Tongue (tissue), 1 donor: ENCODE measurements at regions not wholly inside any gene's neighbourhood (a gene's known extent, or its start where the extent isn't known, plus 50 kb on each side); places are given as distances from the start of the nearest gene placed in this dataset.

Source experiments
- DNase-seq: peaks from one replicate; pipeline ENCODE4 v3.0.0-alpha.2; 2015

DNA sequence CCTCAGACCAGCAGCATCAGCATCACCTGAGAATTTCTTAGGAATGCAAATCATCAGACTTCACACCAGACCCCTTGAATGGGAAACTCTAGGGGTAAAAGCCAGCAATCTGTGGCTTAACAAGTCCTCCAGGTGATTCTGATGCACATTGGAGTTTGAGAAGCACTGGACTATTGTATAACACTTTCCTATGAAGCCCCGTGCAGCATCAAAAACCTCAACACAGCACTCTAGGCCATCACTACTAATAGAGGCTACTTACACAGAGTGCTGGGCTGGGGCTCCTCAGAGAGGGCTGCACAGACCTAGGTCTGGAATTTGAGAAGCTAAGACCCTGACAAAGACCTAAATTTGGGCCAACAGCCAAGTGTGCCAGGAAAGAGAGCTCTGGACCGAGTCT lies 95.7 kb upstream of the ARAP3 start:
- no peak for DNase-seq

DNA sequence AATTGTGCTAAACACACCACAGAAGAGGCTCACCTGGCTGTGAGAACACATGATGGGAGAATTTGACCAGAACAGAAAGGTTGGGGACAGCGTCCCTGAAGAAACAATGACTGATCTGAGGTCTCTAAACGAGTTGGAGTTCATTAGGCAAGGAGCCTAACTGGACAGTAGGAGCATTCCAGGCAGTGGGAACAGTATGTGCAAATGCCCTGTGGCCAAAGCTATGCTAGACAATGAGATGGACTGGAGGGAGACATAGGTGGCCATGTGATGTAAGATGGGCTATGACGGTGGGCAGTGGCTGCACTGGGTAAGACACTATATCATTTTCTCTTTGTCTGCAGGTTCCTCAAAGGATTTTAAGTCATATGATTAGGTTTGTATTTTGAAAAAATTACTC lies 95.1 kb upstream of the ARAP3 start:
- DNase-seq = no peak

DNA sequence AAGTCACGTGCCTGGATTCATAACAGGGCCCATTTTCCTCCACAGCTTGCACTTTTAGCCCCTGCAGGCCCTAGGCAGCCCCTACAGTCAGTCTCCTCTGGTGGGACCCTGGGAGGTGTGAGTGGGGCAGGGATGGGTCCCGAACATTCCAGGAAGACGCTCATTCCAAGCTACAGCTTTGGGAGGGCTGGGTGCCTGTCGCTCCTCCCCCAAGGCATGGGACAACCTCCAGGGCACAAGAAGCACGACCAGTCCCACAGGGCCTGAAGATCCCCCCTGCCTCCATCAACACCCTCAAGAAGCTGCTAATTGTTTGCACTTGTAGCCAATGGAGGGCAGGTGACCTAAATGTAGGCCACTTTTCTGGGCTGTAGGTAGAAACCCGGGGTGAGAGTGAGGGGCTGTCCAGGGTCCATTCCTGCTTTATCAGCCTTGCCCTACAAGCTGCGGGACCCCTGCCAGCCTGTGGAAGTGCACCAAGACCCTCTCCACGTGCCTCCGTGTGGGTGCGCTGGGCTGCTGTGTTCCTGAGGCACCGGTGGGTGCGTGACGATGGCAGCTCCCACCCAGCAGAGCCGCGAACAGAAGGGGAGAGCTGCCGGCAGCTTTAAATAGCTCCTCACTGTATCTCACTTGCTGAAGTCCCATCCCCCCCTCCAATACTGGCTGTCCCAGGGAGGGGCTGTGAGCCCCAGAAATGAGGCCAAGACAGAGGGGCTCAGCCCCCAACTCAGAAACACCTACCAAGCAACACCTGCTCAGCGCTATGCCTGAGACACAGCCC lies 91.9 kb upstream of the ARAP3 start:
- no peak for DNase-seq

DNA sequence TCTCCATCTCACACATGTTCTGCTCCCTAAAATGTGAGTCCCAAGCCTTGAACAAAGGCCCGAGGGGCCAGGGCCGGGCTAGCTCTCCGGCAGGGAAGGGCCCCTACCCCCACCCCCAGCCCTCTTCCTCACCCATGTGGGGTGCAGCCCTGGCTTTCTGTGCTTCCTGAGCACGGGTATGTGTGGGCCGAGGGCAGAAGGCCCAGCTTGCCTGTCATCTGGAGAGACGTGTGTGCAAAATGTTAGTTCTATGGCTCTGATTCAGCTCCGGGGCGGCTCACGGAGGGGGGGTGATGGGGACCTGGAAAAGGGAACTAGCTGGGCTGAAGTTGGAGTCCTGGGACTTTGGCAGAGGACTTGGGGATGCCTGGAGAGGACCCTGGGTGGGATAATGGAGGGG lies 90.3 kb upstream of the ARAP3 start:
- DNase-seq = no peak

DNA sequence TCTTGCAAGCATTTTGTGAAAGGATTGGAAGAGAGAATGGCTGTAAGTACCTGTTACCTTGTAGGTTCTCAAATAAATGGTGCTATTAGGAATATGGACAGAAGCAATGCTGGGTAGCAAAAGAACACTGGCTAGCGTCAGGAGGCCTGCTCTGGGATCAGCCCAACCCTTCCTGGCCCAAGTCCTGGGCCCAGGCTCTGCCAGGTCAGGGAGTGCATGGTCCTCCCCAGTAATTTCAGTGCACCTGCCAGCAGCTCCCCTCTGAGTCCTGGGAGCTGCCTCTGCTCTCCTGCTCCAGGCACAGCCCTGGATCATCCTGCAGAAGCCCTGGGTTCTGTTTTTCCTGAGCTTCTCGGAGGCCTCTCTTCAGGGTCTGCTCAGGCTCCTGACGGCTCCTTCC lies 89.5 kb upstream of the ARAP3 start:
- DNase-seq = no peak

DNA sequence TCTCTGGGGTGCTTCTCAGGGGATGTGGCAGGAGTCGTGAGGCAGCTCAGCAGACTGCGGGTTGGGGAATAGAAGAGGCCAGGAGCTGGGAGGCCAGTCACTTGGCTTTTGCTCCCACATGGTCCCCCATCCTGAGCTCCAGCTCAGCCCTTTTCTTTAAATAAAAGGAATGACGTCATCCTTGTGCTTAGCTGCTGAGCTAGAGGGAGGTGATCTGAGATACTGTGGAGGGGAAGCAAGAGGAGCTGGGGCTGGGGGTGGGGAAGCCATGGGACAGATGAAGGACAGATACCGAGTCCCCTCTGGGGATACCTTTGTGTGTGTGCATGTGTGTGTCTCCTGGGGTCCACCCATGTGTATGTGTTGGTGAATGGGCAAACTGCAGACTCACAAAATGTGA lies 89.0 kb upstream of the ARAP3 start:
- DNase-seq = no peak

DNA sequence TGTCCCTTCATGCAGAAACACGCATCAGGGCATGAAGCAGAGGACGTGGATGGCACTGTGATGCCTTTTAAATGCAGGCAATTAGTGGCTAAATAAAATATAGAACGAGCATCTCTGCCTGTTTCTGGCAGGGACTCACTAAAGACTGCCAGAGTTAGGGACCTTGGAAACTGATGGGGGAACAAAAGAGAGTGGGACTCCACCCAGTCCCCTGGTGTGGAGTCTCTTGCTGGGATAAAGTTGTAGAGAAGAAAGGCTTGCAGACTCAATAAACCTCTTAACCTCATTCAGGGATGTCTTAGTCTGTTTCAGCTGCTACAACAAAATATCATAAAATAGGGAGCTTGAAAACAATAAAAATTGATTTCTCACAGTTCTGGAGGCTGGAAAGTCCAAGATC lies 87.6 kb upstream of the ARAP3 start:
- DNase-seq = no peak

DNA sequence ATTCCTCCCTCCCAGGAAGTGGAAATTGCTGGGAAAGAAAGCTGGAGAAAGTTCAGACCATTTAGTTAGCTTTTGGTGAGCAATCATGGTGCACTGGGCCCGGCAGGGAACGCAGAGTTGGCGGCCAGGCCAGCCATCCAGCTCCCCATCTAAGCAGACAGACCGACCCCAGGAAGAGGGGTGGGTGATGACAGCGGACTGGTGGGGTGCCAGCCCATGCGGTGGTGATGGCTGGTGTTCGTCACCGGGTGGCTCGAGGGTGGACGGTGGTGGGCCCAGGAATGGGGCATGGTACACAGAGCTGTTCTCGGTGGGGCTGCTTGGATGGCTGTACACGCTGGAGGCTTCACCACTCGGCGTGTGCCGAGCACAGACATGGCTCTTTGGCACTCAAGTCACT lies 85.6 kb upstream of the ARAP3 start:
- DNase-seq = no peak

DNA sequence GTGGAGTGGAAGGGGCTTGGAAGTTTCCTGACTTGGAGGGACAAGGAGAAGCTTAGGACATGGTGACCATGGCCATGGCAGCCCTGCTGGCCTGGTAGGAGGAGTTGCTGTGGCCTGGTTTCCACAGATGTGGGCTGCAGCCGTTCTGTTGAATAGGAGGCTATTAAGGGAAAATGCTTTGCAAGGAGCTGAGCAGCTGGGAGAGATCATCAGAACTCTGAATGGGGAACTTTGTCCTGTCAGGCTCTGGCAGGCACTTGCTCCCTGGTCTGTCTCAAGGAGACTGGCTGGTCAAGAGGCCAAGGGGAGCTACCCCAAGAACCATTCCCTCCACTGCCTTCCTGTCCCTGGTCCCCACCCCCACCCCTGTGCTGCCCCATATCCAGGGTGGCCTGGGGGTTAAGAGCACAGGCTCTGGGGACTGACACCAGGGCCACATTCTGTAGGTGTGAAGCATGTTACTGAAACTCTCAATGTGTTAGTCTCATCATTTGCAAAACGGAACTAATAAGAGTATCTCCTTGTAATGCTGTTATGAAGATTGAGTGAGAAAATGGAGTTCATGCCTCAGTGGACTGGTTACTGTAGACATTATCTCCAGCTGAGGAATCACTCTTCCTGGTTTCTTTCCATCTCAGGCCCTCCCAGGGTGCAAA lies 84.0 kb upstream of the ARAP3 start:
- no peak for DNase-seq

DNA sequence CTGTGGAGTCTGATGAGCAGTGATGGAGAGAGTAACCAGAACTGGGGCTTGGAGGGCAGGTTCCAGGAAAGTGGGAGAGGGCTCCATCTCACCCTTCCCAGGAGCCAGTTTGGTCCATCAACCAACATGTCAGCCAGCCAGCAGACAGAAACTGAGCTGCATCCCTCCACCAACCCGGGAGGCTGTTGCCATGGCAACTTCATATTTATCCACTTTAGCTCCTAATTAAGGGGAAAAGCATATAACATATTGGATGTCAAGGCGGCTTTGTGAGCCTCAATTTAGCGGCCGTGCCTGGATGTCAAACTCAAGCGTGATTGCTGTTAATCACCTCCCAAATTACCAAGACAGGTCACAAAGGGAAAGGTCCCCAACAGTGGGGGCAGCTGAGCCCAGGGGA lies 81.5 kb upstream of the ARAP3 start:
- DNase-seq = no peak

DNA sequence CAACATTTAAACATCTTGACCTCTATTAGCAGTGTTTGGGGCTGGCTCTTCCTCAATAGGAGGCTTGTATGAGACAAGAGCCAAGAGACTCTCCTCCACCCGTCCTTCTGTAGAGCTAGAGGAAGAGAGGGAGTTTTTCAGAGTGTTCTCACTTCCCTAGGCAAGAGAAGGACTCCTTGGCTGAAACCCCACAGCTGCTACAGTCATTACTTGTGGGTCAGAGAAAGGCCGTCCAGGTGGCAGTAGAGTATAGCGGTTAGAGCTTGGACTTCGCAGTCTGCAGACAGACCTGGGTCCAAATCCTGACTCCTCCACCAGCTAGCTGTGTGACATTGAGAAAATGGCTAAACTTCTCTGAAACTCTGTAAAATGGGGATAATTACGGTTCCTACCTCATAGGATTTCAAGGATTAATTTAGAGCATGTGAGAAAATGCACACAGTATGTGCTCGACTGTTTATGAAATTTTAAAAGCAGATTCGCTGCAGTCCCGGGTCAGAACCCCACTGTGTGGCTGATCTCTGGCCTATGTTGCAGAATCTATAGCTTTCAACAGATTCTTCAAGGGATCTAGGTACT lies 80.8 kb upstream of the ARAP3 start:
- no peak for DNase-seq

DNA sequence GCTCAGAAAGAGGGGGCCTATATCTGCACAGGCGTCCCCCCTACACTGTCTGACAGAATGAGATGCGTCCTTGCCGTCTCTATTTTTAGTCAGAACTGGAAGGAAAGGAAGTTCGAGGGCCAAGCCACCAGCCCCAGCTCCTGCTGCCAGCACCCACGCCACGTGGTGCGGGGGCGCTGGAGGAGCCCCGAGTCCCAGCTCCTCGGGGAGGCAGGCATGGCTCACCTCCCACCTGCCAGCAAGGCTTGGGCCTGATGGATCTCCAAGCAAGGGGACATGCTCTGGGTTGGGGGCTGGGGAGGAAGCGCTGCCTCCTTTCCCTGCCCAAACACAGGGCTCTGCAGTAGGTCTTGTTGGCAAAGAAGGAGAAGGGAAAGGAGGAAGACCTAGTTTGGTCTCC lies 80.3 kb upstream of the ARAP3 start:
- no peak for DNase-seq

DNA sequence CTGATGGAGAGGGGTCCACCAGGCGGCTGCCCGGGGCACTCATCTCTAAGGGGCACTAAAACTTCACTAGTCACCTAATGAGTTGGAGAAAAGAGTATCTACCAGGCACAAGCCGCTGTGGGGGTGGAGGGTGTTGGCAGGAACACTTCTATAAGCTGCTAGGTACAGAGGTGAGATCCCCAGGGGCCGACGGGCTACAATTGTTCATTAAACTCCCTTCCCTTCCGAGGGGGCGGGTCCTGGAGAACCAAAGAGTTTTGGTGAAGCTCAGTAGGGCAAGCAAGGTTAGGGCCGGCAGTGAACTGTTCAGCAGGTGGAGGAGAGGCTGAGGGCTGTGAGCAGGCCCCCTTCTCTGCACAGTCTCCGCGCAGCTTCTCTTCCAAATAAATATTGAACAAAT lies 78.7 kb upstream of the ARAP3 start:
- DNase-seq = no peak

DNA sequence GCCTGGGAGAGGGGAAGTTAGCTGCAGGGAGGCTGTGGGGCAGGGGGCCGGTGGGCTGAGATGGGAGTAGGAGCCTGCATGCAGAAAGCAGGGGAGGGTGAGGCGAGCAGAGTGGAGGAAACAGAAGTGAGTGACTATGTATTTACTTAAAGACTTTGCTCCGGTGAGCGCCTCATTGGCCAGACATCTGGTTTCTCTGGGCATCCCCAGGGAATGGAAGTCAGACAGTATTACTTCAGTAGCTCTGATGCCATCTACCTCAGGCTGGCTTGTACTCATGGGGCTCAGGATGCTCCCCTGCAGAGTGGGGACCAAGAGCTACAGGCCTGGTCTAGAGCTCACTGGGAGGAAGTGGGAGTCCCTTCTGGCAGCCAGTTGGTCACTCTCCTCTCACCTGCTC lies 78.2 kb upstream of the ARAP3 start:
- no peak for DNase-seq

DNA sequence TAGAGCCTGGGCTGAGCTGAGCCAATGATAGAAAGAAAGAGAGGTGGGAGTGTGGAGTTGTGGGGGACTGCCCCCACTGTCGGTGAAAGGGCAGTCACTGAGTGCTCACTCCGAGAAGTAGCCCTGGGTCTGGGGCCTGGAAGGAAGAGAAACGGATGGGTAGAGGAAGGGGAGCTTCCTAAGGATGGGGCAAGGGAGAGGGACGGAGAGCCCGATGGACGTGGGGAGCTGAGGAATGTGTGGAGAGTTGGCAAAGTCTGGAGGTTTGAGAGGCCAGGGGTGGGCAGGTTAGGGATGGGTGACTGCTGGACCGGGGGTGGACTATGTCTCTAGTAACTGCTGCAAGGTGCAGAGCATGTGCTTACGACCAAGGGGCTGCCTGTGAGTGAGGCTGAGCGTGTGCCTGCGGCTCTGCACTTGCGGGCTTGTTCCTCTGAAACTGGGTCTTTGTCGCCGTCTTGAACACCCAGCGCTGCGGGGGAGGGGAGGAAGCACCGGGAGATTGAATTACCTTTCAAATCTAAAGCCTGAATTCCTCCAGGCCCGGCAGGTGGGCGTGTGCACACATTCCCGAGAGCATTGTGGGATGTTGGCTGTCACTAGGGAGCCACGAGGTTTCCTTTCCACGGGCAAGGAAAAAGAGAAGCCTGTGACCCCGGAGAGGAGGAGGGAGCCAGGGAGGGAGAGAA lies 76.4 kb upstream of the ARAP3 start:
- DNase-seq = no peak

DNA sequence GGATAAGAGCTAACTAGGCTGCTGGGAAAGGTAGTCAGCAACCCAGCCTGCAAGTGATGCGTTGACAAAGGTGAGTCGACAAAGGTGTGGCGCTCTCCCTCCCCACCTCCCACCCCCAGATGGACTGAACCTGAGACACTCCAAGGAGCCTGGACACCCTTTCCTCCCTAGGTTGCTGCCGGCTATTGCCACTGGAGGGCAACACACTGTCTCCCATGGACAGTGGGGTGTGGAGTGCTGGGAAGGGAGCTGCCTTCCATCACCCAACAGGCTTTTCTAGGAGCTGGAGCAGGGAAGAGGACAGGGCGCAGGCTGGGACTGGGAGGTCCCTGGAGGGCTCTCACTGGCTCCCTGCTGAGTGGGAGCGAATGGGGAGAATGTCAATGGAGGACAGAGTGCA lies 75.4 kb upstream of the ARAP3 start:
- peak; percentile 9 for DNase-seq

DNA sequence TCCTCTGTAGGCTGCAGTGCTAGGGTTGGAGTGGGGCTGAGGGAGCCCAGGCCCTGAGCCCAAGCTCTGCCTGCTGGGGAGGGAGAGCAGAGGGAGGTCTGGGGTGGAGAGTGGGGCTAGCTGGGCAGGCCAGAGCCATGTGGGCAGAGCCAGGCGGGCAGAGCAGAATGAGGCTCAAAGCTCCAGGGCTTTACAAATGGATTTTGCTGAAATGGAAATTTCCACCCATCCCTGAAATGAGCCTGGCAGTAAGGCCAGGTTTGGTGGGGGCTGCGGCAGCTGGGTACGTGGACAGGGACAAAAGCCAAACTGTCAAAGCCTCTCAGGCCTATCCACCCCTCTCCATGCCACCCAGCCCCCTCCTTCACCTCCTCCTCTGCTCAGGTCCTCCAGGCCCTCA lies 74.2 kb upstream of the ARAP3 start:
- DNase-seq = no peak

DNA sequence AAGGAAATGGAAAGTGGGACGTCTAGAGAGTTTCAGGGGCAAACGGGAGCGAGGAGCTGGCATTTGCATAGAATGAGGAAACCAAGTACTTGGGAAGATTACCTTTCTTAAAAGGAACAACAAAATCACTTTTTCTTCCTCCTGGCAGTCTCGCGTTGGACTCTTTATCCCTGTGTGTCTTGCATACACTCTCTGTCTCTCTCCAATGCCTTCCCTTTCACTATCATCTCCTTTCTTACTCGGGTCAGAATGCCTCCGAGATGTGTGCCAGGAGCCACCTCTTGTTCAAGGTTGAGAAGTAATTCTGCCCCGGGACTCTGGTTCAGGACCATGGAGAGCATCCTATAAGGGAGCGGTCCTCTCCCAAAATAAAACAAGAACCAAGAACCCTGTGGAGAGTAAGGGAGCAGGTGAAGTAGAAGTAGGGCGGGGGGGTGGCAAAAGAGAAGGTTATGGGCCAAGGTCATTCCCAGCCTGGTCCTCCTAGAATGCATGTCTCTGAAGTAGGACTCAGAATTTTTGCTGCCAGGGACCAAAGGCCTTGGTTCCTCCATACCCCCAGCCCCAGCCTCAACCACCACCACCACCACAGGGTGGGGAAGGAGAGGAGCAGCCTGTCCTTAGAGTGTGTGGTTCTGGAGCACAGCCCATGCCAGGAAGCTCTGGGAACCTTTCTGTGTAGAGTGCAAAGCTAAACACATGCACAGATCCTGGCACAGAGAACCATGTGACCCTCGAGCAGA lies 72.1 kb upstream of the ARAP3 start:
- peak; percentile 82 for DNase-seq

DNA sequence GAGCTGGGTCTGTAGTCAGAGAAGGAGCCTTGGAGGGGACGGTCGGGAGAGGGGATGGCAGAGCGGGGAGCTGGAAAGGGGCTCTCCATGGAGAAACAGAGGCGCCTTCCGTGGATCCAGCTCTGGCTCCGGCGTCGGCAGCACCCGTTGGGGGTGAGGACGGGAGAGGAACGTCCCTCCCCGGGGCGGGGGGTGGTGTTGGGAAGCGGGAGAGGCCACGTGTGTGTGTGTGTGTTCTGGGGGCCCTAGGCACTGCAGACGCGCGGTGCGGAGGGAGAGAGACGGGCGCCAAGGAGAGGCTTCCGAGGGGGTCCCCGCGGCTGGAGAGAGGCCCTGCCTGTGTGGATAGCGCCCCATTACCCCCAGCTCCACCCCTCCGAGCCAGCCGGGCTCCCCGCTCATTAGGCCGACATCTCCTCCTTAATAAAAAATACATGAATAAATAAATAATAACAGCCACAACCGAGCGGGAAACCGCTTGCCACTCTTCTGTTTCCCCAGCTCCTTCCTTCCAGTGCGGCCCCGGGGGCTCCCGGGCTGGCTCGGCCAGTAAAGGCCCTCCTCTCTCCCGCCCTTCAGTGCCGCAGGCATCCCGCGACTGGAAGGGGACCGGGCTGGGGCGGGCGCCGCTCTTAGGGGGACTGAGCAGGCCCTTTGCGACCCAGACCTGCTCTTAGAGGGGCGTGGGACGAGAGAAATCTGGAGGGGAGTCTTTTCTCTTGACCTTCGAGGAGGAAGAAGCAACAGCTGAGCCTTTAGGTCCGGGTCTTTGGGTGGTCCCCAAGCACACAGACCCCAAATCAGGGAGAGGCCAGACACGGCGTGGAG lies 71.3 kb upstream of the ARAP3 start:
- no peak for DNase-seq

DNA sequence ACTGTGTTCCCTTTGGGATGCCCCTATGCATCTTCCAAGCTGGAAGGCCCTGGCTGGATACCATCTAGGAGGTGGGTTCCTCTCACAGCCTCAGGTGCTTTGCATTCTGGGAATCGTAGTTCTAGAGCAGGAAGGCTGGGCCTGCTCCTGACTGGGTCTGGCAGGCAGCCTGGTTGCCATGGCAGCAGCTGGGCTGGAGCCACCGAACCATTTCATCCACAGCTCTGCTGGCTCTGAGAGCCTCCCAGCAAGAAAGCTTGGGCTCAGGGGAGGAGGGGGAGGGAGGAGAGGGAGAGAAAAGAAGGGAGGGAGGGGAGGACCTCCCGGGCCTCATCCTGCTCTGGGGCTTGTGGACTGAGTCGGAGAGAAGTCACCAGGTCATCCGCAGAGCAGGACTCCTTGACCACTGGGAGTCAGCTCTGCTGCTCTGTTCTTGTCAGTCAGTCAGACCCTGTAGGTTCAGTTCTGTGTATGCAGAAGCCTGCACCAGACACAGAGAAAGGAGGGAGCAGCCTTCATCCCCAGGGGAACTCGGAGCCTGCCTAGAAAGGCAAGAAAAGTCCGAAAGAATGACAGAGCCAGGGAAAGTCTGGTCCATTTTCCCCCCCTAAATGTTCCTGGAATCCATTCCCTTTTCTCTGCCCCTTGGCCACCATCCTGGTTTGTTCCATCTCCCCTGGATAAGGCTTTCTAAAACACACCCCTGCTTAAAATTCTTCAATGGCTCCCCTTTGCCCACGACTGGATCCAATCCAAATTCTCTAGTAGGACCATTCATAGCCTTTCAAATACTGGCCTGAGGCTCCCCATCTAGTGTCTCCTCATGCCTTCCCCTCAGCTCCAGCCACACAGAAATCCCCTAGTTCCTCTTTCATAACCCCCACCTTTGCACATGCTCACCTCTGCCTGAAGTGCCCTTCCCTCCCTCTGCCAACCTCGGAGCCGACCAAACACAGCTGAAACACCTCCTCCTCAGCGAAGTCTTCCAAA lies 65.4 kb upstream of the ARAP3 start:
- DNase-seq = peak; percentile 70
